Hematopoietic multipotent progenitor cell treated with erythropoietin and hydrocortisone succinate and interleukin-3 and kit ligand, for 8 days (in vitro differentiated cells): ENCODE measurements at regions not wholly inside any gene's neighbourhood (a gene's known extent, or its start where the extent isn't known, plus 50 kb on each side); places are given as distances from the start of the nearest gene placed in this dataset.
"Not testable (repeated sequence)": the region's sequence is repeated elsewhere in the genome, so short reads cannot be mapped to it uniquely, and the experiment has no call there.

Source experiments
- DNase-seq: peaks from one replicate; pipeline ENCODE4 v3.0.0-alpha.2; 2015

- no peak for DNase-seq
Observed at GRCh38 chr13:50396001-50396400, 380.8 kb downstream of the KCNRG start.

GRCh38 chr13:50396618-50397017 is 381.4 kb downstream of the KCNRG start:
- DNase-seq = not testable (repeated sequence)

DNA sequence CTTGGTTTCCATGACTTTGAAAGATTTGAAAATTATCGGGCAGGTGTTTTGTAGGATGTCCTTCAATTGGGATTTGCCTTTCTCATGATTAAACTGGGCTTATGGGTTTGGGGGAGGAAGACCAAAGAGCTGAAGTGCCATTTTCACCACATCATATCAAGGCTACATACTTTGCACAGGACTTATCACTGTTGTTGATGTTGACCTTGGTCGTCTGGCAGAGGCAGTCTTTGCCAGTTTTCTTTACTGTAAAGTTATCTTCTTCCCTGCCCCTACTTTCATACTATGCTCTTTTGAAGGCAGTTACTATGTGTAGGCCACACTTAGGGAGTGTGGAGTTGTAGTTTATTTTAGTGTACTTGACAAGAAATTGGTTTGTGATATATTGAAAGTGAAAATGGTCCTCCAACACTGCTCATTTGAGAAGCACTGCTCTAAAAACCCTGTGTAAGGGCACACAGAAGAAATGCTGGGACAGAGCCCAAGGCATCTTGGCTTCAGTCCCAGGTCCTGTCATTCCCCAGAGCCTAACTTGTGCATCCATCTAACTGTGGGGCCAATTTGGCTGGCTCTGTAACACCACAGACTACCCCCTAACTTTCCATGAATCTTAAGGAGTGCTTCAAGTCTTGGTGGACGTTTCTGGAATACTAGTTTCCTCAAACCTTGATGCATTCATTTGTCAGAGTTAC is 384.9 kb downstream of the KCNRG start:
- DNase-seq = no peak

DNA sequence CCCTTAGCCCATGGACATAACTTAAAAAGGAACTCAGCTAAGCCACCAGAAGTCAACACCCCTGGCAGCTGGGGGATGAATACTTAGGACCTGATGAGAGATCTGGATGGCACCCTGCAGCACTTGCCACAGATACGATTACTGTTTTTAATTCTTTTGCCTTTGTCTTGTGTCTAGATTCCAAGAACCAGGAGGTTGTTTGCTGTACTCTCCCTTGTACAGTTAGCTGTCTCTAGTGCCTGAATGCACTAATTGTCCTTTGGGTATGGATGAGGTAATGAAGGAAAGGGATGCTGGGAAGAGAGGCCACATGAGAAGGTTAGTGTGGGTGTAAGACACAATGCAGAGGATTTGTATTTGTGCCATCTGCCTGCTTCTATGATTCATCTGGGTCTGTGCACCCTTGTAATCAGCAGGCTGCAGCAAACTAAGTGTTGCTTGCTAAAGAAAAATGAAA is 385.8 kb downstream of the KCNRG start:
- DNase-seq = no peak

DNA sequence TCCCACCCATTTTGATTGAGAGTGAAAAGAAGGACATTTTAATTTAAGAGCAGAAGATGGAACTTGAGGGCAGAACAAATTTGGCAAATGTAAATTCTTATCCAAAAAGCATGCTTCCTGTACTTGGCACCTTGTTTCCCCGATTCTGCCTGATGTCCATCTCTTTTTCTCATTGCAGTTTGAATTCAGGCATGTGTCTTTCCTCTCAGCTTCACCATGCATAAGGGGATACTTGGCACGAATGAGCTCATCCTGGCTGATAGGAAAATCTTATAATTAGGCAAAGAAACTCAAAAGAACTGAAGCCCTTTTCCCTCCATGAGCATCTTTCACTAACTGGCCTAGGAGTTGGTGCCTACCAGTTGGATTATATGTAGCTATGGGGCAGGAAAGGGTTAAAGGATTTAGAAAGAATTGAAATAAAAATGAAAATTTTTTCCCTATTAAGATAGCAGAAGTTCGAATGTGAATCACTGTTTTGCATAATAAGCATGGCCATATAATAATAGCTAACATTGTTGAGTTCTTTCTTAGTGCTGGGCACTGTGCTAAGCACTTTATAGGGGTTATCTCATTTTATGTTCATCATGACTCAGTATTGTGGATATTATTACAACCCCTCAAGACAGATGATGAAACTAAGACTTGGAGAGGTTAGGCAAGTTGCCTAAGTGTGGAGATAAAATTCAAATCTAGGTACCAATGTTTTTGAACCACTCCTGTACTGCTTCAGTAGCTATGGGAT is 386.6 kb downstream of the KCNRG start:
- no peak for DNase-seq

DNA sequence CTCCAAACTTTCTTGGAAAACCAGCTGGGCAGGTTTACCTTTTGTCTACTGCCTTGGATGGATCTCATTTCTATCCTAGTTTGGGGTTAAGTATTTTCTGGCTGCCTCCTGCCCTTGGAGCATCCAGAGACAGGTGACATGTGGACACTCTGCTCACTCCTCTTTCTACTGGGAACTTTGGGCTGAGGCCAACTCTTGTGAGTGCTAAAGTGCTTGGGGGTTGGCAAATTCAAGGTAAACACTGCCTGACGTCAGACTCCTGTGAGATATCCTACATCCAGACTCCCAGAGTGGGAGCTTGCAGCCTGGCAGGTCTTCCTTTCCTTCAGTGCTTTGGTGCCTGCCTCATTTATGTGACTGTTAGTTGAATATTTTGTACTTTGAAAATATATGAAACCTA is 388.1 kb downstream of the KCNRG start:
- no peak for DNase-seq

DNA sequence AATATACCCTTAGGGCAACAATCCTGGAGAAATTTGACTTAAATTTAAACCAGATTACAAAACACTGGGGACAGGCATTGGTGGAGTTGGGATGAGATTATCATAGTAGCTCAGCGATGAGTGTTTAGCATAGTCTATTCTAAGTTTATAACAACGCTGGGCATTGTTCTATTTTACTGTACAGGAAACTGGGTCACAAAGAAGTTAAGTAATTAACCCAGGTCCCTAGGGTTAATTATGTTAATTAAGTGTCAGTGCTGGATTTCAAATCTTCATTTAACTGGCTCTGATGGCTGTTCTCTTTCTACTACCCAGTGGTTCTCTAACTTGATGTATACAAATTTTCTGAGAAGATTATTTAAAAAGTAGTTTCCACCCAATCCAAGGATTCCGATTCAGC is 388.9 kb downstream of the KCNRG start:
- no peak for DNase-seq

GRCh38 chr13:50404769-50405168 is 389.5 kb downstream of the KCNRG start:
- DNase-seq = no peak

- no peak for DNase-seq
Observed at GRCh38 chr13:50406831-50407230, 391.6 kb downstream of the KCNRG start.

- no peak for DNase-seq
Observed at GRCh38 chr13:50408068-50408467, 392.8 kb downstream of the KCNRG start.

GRCh38 chr13:50409220-50409619 is 394.0 kb downstream of the KCNRG start:
- DNase-seq = no peak

- DNase-seq = no peak
Observed at GRCh38 chr13:50410921-50411746, 395.9 kb downstream of the KCNRG start.

DNA sequence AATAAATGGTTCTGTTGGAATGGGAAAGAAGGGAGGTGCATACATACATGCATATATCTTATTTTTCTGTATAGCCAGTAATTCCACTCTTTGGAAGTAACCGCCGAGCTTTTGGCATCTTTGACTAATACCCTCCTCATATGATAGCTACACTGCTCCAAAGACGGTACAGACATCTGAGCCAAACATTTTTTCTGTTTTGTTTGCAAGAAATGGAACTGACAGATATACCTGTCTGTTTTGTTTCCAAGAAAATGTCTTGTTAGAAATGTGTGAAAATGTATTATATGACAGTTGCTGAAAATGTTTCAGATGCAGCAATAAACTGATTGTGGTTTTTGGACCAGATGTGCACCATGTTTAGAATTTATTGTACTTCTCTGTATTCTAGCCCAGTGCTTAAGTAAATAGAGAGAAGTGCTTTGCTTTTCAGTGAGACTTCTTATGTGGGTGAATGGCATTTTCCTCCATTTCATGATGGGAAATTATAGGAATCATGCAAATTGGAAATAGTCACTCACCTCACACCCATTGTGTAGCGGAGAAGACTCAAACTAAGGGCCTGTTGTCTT is 396.9 kb downstream of the KCNRG start:
- DNase-seq = no peak

- DNase-seq = no peak
Observed at GRCh38 chr13:50414640-50415039, 399.4 kb downstream of the KCNRG start.

DNA sequence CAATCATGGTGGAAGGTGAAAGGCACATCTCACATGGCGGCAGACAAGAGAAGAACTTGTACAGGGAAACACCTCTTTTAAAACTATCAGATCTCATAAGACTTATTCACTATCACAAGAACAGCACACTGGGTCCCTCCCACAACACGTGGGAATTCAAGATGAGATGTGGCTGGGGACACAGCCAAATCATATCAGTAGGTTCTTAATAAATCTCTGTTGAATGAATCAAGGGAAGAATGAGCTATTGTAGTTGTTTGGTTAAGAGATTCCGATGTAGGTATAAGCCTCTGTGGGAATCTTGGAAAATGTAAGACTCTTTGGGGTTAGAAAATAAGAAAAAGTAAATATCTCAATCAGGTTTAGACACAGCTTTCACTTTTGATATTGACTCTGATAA is 400.2 kb downstream of the KCNRG start:
- no peak for DNase-seq

DNA sequence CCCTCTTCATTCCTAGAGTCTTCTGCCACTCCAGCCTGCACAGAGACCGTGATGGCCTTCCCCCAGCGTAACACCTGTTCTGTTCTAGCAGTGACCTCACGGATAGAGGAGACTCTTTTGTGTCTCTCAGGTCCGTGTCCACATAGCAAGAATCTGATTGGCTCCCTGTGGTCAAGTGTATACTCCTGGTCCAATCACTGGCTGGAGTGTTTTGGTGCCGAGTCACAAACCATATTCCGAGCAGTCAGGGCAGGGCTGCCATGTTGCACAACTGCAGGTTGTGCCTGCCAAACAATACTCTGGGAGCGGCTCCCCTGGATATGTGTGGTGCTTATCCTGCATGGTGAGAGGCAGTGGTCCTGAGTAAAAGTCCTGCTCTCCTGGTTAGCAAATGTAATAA is 402.4 kb downstream of the KCNRG start:
- no peak for DNase-seq

DNA sequence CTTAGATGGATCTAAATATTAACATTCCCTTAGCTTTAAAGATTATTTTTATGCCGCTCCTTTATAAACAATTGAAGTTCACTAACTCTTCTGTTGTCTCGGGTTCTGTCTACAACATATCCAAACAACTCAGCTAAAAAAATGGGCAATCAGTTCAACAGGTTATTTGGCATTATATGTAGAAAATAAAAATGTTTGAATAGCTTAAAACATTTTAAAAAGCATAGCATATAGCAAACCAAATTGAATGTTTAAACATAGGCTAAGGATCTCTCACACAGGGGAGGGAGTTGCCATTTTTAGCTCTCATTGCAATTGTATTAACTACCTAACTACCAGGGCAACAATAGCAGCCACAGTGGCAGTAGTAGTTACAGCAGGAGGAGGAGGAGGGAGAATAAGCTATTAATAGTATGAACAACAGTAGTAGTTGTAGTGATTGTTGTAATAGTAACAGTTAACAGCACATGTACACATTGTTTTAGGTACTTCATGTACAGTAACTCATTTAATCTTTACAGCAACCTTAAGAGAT is 404.2 kb downstream of the KCNRG start:
- DNase-seq = no peak

GRCh38 chr13:50419896-50420295 is 404.7 kb downstream of the KCNRG start:
- no peak for DNase-seq

GRCh38 chr13:50420718-50421472 is 405.7 kb downstream of the KCNRG start:
- DNase-seq = no peak

GRCh38 chr13:50421473-50422130 is 406.4 kb downstream of the KCNRG start:
- no peak for DNase-seq
